Activated naive CD8-positive, alpha-beta T cell treated with anti-CD3 and anti-CD28 coated beads, Interleukin-2, amount 10 ng/mL, durations not matched to agents 7 days and 5 days (primary cell): ENCODE measurements at regions not wholly inside any gene's neighbourhood (a gene's known extent, or its start where the extent isn't known, plus 50 kb on each side); places are given as distances from the start of the nearest gene placed in this dataset.
A peak's percentile ranks its signal among the peaks of the same experiment; 100 is the strongest.
"Not testable (repeated sequence)": the region's sequence is repeated elsewhere in the genome, so short reads cannot be mapped to it uniquely, and the experiment has no call there.

Source experiments
- ATAC-seq: fragments of 150-1000 bp; cut with Tn5 transposase; one replicate; pipeline ENCODE4 v1.10.0; 2021; ENCODE audit warnings: low read depth, moderate library complexity
- POLR2A ChIA-PET: fragments of 350-600 bp; sonication (Branson Sonifier 250); formaldehyde crosslinking; loops from one replicate; lab custom pipeline; 2021; ENCODE audit warnings: antibody characterized with exemption; lab: Charles Lee
- DNase-seq: peaks from one replicate; pipeline ENCODE4 v3.0.0; 2021
- H3K27ac Mint-ChIP-seq: one replicate; pipeline ENCODE4 v1.8.0; 2022; ENCODE audit warnings: mild to moderate bottlenecking, mixed read lengths
- H3K27me3 Mint-ChIP-seq: one replicate; pipeline ENCODE4 v1.8.0; 2022; ENCODE audit warnings: mild to moderate bottlenecking, moderate library complexity, mixed read lengths
- H3K36me3 Mint-ChIP-seq: one replicate; pipeline ENCODE4 v1.8.0; 2021; ENCODE audit warnings: mild to moderate bottlenecking, mixed read lengths
- H3K4me1 Mint-ChIP-seq: one replicate; pipeline ENCODE4 v1.8.0; 2021; ENCODE audit warnings: mixed read lengths
- H3K4me3 Mint-ChIP-seq: one replicate; pipeline ENCODE4 v1.8.0; 2022; ENCODE audit warnings: mild to moderate bottlenecking, moderate library complexity, mixed read lengths
- H3K9me3 Mint-ChIP-seq: one replicate; pipeline ENCODE4 v1.8.0; 2021; ENCODE audit warnings: mixed read lengths

- no peaks in the 10 kb centered on the region for H3K36me3 Mint-ChIP-seq
- H3K27ac Mint-ChIP-seq = no peak overlapping the region
- H3K9me3 Mint-ChIP-seq = no peaks in the 10 kb centered on the region
- no peak for DNase-seq
- POLR2A ChIA-PET = no interaction called here
- no peaks in the 10 kb centered on the region for H3K27me3 Mint-ChIP-seq
- no peak for ATAC-seq
- H3K4me3 Mint-ChIP-seq = no peak overlapping the region
- H3K4me1 Mint-ChIP-seq = no peaks in the 10 kb centered on the region
These were observed 322.4 kb upstream of the PRKX start for GRCh38 chrX:4035874-4036273.

GRCh38 chrX:4028151-4028550 is 314.7 kb upstream of the PRKX start:
- no peak for DNase-seq
- H3K4me1 Mint-ChIP-seq = no peaks in the 10 kb centered on the region
- H3K9me3 Mint-ChIP-seq = no peaks in the 10 kb centered on the region
- no peak for ATAC-seq
- POLR2A ChIA-PET = no interaction called here
- H3K4me3 Mint-ChIP-seq = no peak overlapping the region
- no peaks in the 10 kb centered on the region for H3K27me3 Mint-ChIP-seq
- H3K36me3 Mint-ChIP-seq = no peaks in the 10 kb centered on the region
- H3K27ac Mint-ChIP-seq = no peak overlapping the region

- Mint-ChIP-seq H3K4me1 (no peaks in the 10 kb centered on the region), H3K4me3 (no peak overlapping the region), H3K27me3 (no peaks in the 10 kb centered on the region), H3K36me3 (no peaks in the 10 kb centered on the region), H3K9me3 (no peaks in the 10 kb centered on the region), H3K27ac (no peak overlapping the region)
- DNase-seq = no peak
- POLR2A ChIA-PET = no interaction called here
- ATAC-seq = no peak
These were observed 291.8 kb upstream of the PRKX start for GRCh38 chrX:4005281-4005680.

- Mint-ChIP-seq H3K27me3 (no peaks in the 10 kb centered on the region), H3K4me3 (no peak overlapping the region), H3K4me1 (no peaks in the 10 kb centered on the region), H3K27ac (no peak overlapping the region), H3K9me3 (no peaks in the 10 kb centered on the region), H3K36me3 (no peaks in the 10 kb centered on the region)
- POLR2A ChIA-PET = no interaction called here
- no peak for DNase-seq
- ATAC-seq = no peak
These were observed 291.4 kb upstream of the PRKX start for GRCh38 chrX:4004822-4005221.

- H3K4me1 Mint-ChIP-seq = no peaks in the 10 kb centered on the region
- H3K36me3 Mint-ChIP-seq = no peaks in the 10 kb centered on the region
- no peaks in the 10 kb centered on the region for H3K27me3 Mint-ChIP-seq
- DNase-seq (no peak), ATAC-seq (peak; percentile 30)
- no peak overlapping the region for H3K27ac Mint-ChIP-seq
- no peaks in the 10 kb centered on the region for H3K9me3 Mint-ChIP-seq
- no peak overlapping the region for H3K4me3 Mint-ChIP-seq
- POLR2A ChIA-PET = no interaction called here
These were observed 280.9 kb upstream of the PRKX start for GRCh38 chrX:3994315-3994714.

- Mint-ChIP-seq H3K4me3 (no peak overlapping the region), H3K27me3 (no peaks in the 10 kb centered on the region), H3K36me3 (no peaks in the 10 kb centered on the region), H3K4me1 (no peaks in the 10 kb centered on the region), H3K9me3 (no peaks in the 10 kb centered on the region), H3K27ac (no peak overlapping the region)
- POLR2A ChIA-PET = no interaction called here
- ATAC-seq (no peak), DNase-seq (no peak)
These were observed 277.1 kb upstream of the PRKX start for GRCh38 chrX:3990569-3990968.

- H3K9me3 Mint-ChIP-seq, H3K4me3 Mint-ChIP-seq, POLR2A ChIA-PET, H3K36me3 Mint-ChIP-seq, ATAC-seq, H3K27ac Mint-ChIP-seq, DNase-seq, H3K27me3 Mint-ChIP-seq, H3K4me1 Mint-ChIP-seq: not testable (repeated sequence)
These were observed 258.8 kb upstream of the PRKX start for GRCh38 chrX:3972104-3972858.

- Mint-ChIP-seq H3K36me3 (no peaks in the 10 kb centered on the region), H3K27ac (no peak overlapping the region), H3K4me1 (no peaks in the 10 kb centered on the region), H3K9me3 (no peaks in the 10 kb centered on the region), H3K4me3 (no peak overlapping the region), H3K27me3 (no peaks in the 10 kb centered on the region)
- DNase-seq = no peak
- no peak for ATAC-seq
- POLR2A ChIA-PET = no interaction called here
These were observed 255.3 kb upstream of the PRKX start for GRCh38 chrX:3968749-3969148.

GRCh38 chrX:3963980-3964379 is 250.5 kb upstream of the PRKX start:
- Mint-ChIP-seq H3K36me3 (no peaks in the 10 kb centered on the region), H3K4me3 (no peak overlapping the region), H3K27ac (no peak overlapping the region), H3K9me3 (no peaks in the 10 kb centered on the region), H3K4me1 (peaks cover 1% of the 10 kb centered on the region), H3K27me3 (peaks cover 14% of the 10 kb centered on the region)
- no peak for DNase-seq
- POLR2A ChIA-PET = no interaction called here
- no peak for ATAC-seq

GRCh38 chrX:3962511-3963311 is 249.3 kb upstream of the PRKX start:
- Mint-ChIP-seq H3K36me3 (no peaks in the 10 kb centered on the region), H3K9me3 (no peaks in the 10 kb centered on the region), H3K27me3 (peaks cover 14% of the 10 kb centered on the region), H3K4me1 (peaks cover 1% of the 10 kb centered on the region), H3K4me3 (no peak overlapping the region), H3K27ac (no peak overlapping the region)
- peak; percentile 39 for ATAC-seq
- no peak for DNase-seq
- POLR2A ChIA-PET = no interaction called here

GRCh38 chrX:3960952-3961351 is 247.5 kb upstream of the PRKX start:
- no peak overlapping the region for H3K27ac Mint-ChIP-seq
- H3K4me3 Mint-ChIP-seq = no peak overlapping the region
- peaks cover 14% of the 10 kb centered on the region for H3K27me3 Mint-ChIP-seq

GRCh38 chrX:3951859-3952258 is 238.4 kb upstream of the PRKX start:
- DNase-seq (no peak), ATAC-seq (no peak)
- POLR2A ChIA-PET = no interaction called here
- Mint-ChIP-seq H3K4me1 (no peaks in the 10 kb centered on the region), H3K27ac (no peak overlapping the region), H3K9me3 (no peaks in the 10 kb centered on the region), H3K27me3 (no peaks in the 10 kb centered on the region), H3K36me3 (no peaks in the 10 kb centered on the region), H3K4me3 (no peak overlapping the region)

More at GRCh38 chrX:3960952-3961351, 247.5 kb upstream of the PRKX start:
- Mint-ChIP-seq H3K4me1 (peaks cover 1% of the 10 kb centered on the region), H3K36me3 (no peaks in the 10 kb centered on the region), H3K9me3 (no peaks in the 10 kb centered on the region)
- no peak for DNase-seq
- POLR2A ChIA-PET = no interaction called here
- ATAC-seq = no peak

- no peak overlapping the region for H3K27ac Mint-ChIP-seq
- H3K36me3 Mint-ChIP-seq = no peaks in the 10 kb centered on the region
- POLR2A ChIA-PET = no interaction called here
- H3K4me3 Mint-ChIP-seq = no peak overlapping the region
- DNase-seq (no peak), ATAC-seq (no peak)
- H3K9me3 Mint-ChIP-seq = no peaks in the 10 kb centered on the region
- H3K27me3 Mint-ChIP-seq = no peaks in the 10 kb centered on the region
- no peaks in the 10 kb centered on the region for H3K4me1 Mint-ChIP-seq
These were observed 236.9 kb upstream of the PRKX start for GRCh38 chrX:3950373-3950772.

GRCh38 chrX:3943965-3944364 is 230.5 kb upstream of the PRKX start:
- Mint-ChIP-seq H3K9me3 (no peaks in the 10 kb centered on the region), H3K4me1 (no peaks in the 10 kb centered on the region), H3K27me3 (peaks cover 18% of the 10 kb centered on the region), H3K27ac (no peak overlapping the region), H3K36me3 (no peaks in the 10 kb centered on the region), H3K4me3 (no peak overlapping the region)
- POLR2A ChIA-PET = no interaction called here
- ATAC-seq (no peak), DNase-seq (no peak)
